Left lung (tissue), 4 donors: ENCODE measurements at regions not wholly inside any gene's neighbourhood (a gene's known extent, or its start where the extent isn't known, plus 50 kb on each side); places are given as distances from the start of the nearest gene placed in this dataset.

Source experiments
- ATAC-seq: fragments of 200-7000 bp; cut with Tn5 transposase; one replicate; pipeline ENCODE4 v1.9.1; 2020; ENCODE audit warnings: moderate library complexity
- DNase-seq, 4 donors: peaks; one replicate each; pipeline ENCODE4 v3.0.0-alpha.2; 2013 to 2020
- H3K27ac ChIP-seq, 2 donors: fragments of 200-600 bp; sonication (generic) in 1 of 2; one replicate each; pipeline versions ENCODE4 v1.5.0 to v1.8.0; 2020 to 2021
- H3K27me3 ChIP-seq, 2 donors: fragments of 200-600 bp; sonication (generic) in 1 of 2; one replicate each; pipeline versions ENCODE4 v1.5.0 to v1.8.0; 2020 to 2021
- H3K36me3 ChIP-seq, 2 donors: fragments of 200-600 bp; sonication (generic) in 1 of 2; one replicate each; pipeline versions ENCODE4 v1.5.0 to v1.8.0; 2020 to 2021
- H3K4me1 ChIP-seq, 2 donors: fragments of 200-600 bp; one replicate each; pipeline ENCODE4 v1.8.0; 2021
- H3K4me3 ChIP-seq, 2 donors: fragments of 200-600 bp; sonication (generic) in 1 of 2; one replicate each; pipeline versions ENCODE4 v1.5.0 to v1.8.0; 2020 to 2021; ENCODE audit warnings: mild to moderate bottlenecking in 1 of 2
- H3K9me3 ChIP-seq, 2 donors: fragments of 200-600 bp; sonication (generic) in 1 of 2; one replicate each; pipeline versions ENCODE4 v1.5.0 to v1.8.0; 2020 to 2021
- CTCF ChIP-seq, 2 donors: fragments of 200-600 bp; sonication (generic) in 1 of 2; IDR thresholded peaks; one replicate each; pipeline versions ENCODE4 v1.5.0 to v1.8.0; 2021; ENCODE audit warnings: antibody characterized with exemption in 2 of 2
- intact Hi-C, 2 donors: fragments of 100-400 bp; cut with DNase I; formaldehyde crosslinking; loops; one replicate each; pipeline versions ENCODE4 v1.11.2 to v1.14.2; 2022
- donor health status: DM: no; HTN: yes; CAD: no.
- donor health status: DM: no; HTN: no; CAD: no.

DNA sequence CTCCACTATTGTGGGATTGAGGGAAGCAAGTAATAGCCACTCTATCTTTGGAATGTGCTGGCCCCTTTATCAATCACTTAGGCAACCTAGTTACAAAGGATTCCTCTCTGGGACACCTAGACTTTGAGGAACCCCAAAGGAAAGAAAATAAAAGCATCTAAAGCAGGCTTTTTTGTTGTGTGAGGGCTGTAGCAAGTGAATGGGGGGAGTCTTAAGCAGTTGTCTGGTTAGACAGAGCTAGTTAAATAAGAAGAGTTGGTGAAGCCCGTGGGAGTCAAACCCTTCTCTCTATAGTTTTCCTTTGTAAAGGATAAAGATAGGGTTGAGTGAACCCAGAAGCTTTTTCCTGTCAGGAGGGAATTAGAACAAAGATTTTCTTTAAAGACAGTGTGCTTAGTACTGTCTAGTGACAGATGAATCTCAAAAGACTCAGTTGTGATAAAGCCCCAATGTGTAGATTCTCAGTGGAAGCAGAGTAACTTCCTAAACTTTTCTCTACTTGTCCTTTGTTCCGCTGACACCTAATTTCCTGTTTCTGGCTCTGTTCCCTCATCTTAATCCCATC lies 63.3 kb downstream of the HDGFL1 start:
- ATAC-seq (no peak), DNase-seq (no peak)
- no peaks in the 10 kb centered on the region for H3K9me3 ChIP-seq
- no peaks in the 10 kb centered on the region for H3K4me1 ChIP-seq
- no peaks in the 10 kb centered on the region for H3K27me3 ChIP-seq
- no peak overlapping the region for H3K4me3 ChIP-seq
- no peak for TF ChIP-seq CTCF (IDR thresholded peaks at IDR 0.05)
- intact Hi-C loops = no loop called here
- no peaks in the 10 kb centered on the region for H3K36me3 ChIP-seq
- H3K27ac ChIP-seq = no peak overlapping the region

- intact Hi-C loops = no loop called here
- DNase-seq = no peak
- H3K9me3 ChIP-seq = no peaks in the 10 kb centered on the region
- no peaks in the 10 kb centered on the region for H3K4me1 ChIP-seq
- no peak overlapping the region for H3K27ac ChIP-seq
- no peak overlapping the region for H3K4me3 ChIP-seq
- no peaks in the 10 kb centered on the region for H3K27me3 ChIP-seq
- H3K36me3 ChIP-seq = no peaks in the 10 kb centered on the region
- TF ChIP-seq CTCF (IDR thresholded peaks at IDR 0.05) = no peak
- ATAC-seq = no peak
Measured at GRCh38 chr6:22636452-22636851, 67.1 kb downstream of the HDGFL1 start.

GRCh38 chr6:22637782-22638181 lies 68.4 kb downstream of the HDGFL1 start:
- Histone ChIP-seq H3K36me3 (no peaks in the 10 kb centered on the region), H3K27me3 (no peaks in the 10 kb centered on the region), H3K4me1 (no peaks in the 10 kb centered on the region), H3K4me3 (no peak overlapping the region), H3K9me3 (no peaks in the 10 kb centered on the region), H3K27ac (no peak overlapping the region)
- no peak for DNase-seq
- ATAC-seq = no peak
- intact Hi-C loops = no loop called here
- no peak for TF ChIP-seq CTCF (IDR thresholded peaks at IDR 0.05)

DNA sequence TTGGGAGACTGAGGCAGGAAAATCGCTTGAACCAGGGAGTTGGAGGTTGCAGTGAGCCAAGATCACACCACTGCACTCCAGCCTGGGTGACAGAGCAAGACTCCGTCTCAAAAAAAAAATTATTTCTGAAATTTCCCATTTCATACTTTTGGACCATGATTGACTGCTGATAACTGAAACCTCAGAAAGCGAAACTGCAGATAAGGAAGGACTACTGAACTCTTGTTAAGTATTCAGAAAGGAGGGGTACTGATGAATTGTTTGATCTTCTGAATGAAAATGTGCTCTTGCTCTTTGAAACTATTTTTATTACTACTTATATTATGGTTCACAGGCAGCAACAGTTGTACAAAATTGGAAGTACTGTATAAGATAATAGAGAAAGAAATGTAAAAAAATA lies 69.0 kb downstream of the HDGFL1 start:
- H3K4me1 ChIP-seq = no peaks in the 10 kb centered on the region
- intact Hi-C loops = no loop called here
- H3K27ac ChIP-seq = no peak overlapping the region
- H3K27me3 ChIP-seq = no peaks in the 10 kb centered on the region
- no peaks in the 10 kb centered on the region for H3K9me3 ChIP-seq
- DNase-seq = no peak
- no peak for ATAC-seq
- TF ChIP-seq CTCF (IDR thresholded peaks at IDR 0.05) = no peak
- no peaks in the 10 kb centered on the region for H3K36me3 ChIP-seq
- H3K4me3 ChIP-seq = no peak overlapping the region

- intact Hi-C loops = no loop called here
- H3K27me3 ChIP-seq = no peaks in the 10 kb centered on the region
- DNase-seq = no peak
- H3K4me1 ChIP-seq = no peaks in the 10 kb centered on the region
- ATAC-seq = no peak
- no peaks in the 10 kb centered on the region for H3K36me3 ChIP-seq
- H3K9me3 ChIP-seq = no peaks in the 10 kb centered on the region
- TF ChIP-seq CTCF (IDR thresholded peaks at IDR 0.05) = no peak
- no peak overlapping the region for H3K27ac ChIP-seq
- H3K4me3 ChIP-seq = no peak overlapping the region
Measured at GRCh38 chr6:22642254-22642653, 72.9 kb downstream of the HDGFL1 start.
